ENCODE measurements at regions not wholly inside any gene's neighbourhood (a gene's known extent, or its start where the extent isn't known, plus 50 kb on each side); places are given as distances from the start of the nearest gene placed in this dataset.

DNA sequence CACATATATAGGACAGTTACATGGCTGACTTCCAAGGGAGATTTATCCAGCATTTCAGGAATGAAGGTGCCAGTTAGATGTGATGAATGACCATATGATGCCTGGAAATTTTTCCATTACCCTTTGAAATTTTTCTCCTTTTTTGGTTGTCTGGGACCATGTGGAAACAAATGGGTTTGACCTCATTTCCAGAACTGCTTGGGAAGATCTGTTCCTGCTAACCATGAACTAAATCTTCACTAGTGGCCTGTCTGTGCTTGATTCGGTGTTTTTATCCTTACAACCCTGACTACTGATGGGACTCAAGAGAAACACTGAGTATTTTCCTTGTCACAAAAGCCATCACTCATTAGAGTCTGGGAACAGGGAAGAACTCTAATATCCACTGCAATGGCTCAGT lies 409.4 kb downstream of the PDCD6IP start:
- H3K36me3 ChIP-seq = no peaks in the 10 kb centered on the region
- H3K27me3 ChIP-seq = no peaks in the 10 kb centered on the region
- no peak overlapping the region for H3K27ac ChIP-seq
- H3K4me3 ChIP-seq = no peak overlapping the region
- ATAC-seq (no peak), DNase-seq (no peak)
- no peak for TF ChIP-seq POLR2A (IDR thresholded peaks at IDR 0.05)
- TF ChIP-seq, protein P1, sequence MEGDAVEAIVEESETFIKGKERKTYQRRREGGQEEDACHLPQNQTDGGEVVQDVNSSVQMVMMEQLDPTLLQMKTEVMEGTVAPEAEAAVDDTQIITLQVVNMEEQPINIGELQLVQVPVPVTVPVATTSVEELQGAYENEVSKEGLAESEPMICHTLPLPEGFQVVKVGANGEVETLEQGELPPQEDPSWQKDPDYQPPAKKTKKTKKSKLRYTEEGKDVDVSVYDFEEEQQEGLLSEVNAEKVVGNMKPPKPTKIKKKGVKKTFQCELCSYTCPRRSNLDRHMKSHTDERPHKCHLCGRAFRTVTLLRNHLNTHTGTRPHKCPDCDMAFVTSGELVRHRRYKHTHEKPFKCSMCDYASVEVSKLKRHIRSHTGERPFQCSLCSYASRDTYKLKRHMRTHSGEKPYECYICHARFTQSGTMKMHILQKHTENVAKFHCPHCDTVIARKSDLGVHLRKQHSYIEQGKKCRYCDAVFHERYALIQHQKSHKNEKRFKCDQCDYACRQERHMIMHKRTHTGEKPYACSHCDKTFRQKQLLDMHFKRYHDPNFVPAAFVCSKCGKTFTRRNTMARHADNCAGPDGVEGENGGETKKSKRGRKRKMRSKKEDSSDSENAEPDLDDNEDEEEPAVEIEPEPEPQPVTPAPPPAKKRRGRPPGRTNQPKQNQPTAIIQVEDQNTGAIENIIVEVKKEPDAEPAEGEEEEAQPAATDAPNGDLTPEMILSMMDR (IDR thresholded peaks at IDR 0.05) = no peak
- H3K4me1 ChIP-seq = peaks cover 0 to 13% (median 4%) of the 10 kb centered on the region in 12 donors
- no peaks in the 10 kb centered on the region for H3K9me3 ChIP-seq
- WGBS, 4 donors = 79 to 95% (median 85%) methylated on average over 1 of the region's 1 CpG
- intact Hi-C loops (cut with DNase I) = no loop called here

DNA sequence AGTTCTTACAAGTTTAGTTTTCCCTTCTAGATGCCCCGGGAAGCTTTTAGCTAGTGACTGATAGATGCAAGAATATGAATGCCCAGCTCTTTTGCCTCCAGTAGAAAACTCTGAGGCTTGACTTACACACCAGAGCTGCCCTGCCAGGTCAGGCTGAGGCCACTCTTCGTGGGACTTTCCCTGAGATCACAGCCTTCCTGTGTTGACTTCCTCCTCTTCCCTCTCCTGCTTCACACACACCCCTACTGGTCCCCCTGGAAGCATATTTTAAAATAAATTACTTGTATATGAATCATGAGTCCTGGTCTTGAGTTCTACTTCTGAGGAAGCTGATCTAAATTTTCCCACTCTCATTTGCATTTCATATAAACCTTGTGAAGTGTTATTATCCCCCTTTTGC lies 413.7 kb downstream of the PDCD6IP start:
- no peak for DNase-seq
- Histone ChIP-seq H3K4me1 (peaks cover 0 to 17% (median 5%) of the 10 kb centered on the region in 12 donors), H3K27me3 (no peaks in the 10 kb centered on the region), H3K9me3 (no peaks in the 10 kb centered on the region), H3K36me3 (no peaks in the 10 kb centered on the region), H3K27ac (no peak overlapping the region), H3K4me3 (no peak overlapping the region)
- TF ChIP-seq, protein P1 (IDR thresholded peaks at IDR 0.05) = no peak
- TF ChIP-seq POLR2A (IDR thresholded peaks at IDR 0.05) = no peak
- ATAC-seq = peak in 1 of 4 donors; percentile 45
- intact Hi-C loops (cut with DNase I) = no loop called here
- 43 to 66% (median 50%) methylated on average over 2 of the region's 2 CpGs for WGBS, 4 donors

DNA sequence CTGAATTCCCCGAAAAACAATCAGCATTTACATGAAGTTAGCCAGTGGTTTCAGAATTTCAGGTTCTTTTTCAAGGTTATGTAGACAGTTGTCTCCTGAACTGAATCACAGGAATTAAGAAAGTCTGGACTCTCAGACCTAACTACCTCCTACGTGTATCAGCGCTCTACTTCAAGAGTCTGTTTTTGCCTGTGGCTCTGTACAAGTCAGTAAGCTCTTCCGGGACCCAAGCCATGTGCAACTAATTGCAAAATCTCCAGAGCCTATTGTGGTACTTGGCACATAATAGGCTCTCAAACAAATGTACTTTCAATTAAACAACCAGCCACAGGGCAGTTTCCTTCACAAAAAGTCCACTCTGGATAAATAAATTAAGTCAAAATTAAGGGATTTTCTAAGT lies 414.2 kb downstream of the PDCD6IP start:
- H3K4me3 ChIP-seq = no peak overlapping the region
- peak; percentile 32 to 72 (median 71) for ATAC-seq
- WGBS, 4 donors = 55 to 63% (median 60%) methylated on average over 4 of the region's 4 CpGs
- TF ChIP-seq POLR2A (IDR thresholded peaks at IDR 0.05) = no peak
- TF ChIP-seq, protein P1 (IDR thresholded peaks at IDR 0.05) = no peak
- H3K4me1 ChIP-seq = peaks cover 0 to 17% (median 5%) of the 10 kb centered on the region in 12 donors
- no peaks in the 10 kb centered on the region for H3K9me3 ChIP-seq
- H3K27ac ChIP-seq = peak overlapping the region in 1 of 12 donors; percentile 8
- intact Hi-C loops (cut with DNase I) = no loop called here
- H3K36me3 ChIP-seq = no peaks in the 10 kb centered on the region
- peak in 3 of 5 donors; percentile 17 to 29 (median 24) for DNase-seq
- H3K27me3 ChIP-seq = no peaks in the 10 kb centered on the region

DNA sequence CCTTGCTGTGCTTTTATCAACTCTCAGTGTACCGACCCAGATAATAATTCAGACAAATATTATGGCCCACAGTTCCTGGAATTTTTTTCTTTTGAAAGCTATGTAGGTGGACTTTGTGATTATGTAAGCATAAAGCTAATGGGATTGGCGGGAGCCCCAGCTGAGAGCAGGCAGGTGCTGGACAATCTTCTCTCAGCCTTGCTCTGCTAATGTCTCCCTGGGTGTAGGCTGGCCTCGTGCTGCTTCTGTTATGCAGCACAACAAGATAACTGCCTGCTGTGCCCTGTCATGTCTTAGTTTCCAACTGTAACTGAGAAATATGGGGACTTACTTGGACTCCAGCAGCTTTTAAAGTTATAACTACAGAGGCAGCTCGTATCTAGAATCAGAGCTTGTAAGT lies 415.0 kb downstream of the PDCD6IP start:
- intact Hi-C loops (cut with DNase I) = no loop called here
- no peak for DNase-seq
- no peak overlapping the region for H3K27ac ChIP-seq

More for the DNA sequence above, 415.0 kb downstream of the PDCD6IP start:
- Histone ChIP-seq H3K4me1 (peaks cover 0 to 17% (median 5%) of the 10 kb centered on the region in 12 donors), H3K27me3 (no peaks in the 10 kb centered on the region), H3K4me3 (no peak overlapping the region), H3K36me3 (no peaks in the 10 kb centered on the region), H3K9me3 (no peaks in the 10 kb centered on the region)
- TF ChIP-seq POLR2A (IDR thresholded peaks at IDR 0.05) = no peak
- TF ChIP-seq, protein P1 (IDR thresholded peaks at IDR 0.05) = no peak
- ATAC-seq = peak in 2 of 4 donors; percentile 22 to 55
- 65 to 74% (median 71%) methylated on average over 4 of the region's 4 CpGs for WGBS, 4 donors
